Femur (tissue), 1 donor: ENCODE measurements at regions not wholly inside any gene's neighbourhood (a gene's known extent, or its start where the extent isn't known, plus 50 kb on each side); places are given as distances from the start of the nearest gene placed in this dataset.

Experiments used
- DNase-seq: peaks from one replicate; pipeline ENCODE4 v3.0.0-alpha.2; 2017

- DNase-seq, result no peak
These were observed 51.4 kb upstream of the APCDD1 start for GRCh38 chr18:10402871-10403559.

- DNase-seq, result no peak
These were observed 50.7 kb upstream of the APCDD1 start for GRCh38 chr18:10403708-10404107.

GRCh38 chr18:10404168-10404567 lies 50.3 kb upstream of the APCDD1 start:
- DNase-seq, result no peak
